ENCODE measurements at regions not wholly inside any gene's neighbourhood (a gene's known extent, or its start where the extent isn't known, plus 50 kb on each side); places are given as distances from the start of the nearest gene placed in this dataset.

GRCh38 chr11:70756341-70756740 lies 358.0 kb downstream of the CTTN start:
- POLR2A ChIA-PET (ENCODE audit: partially characterized antibody): no interaction called here
- intact Hi-C loops (cut with micrococcal nuclease): loop anchor here (5.0 kb wide), 1 partner anchor 1069 kb away; no protein-coding TSS in a partner anchor
- no peaks in the 10 kb centered on the region for H3K4me1 ChIP-seq (ENCODE audit: insufficient read depth, low read length)
- Mint-ChIP-seq H3K36me3 (peaks cover 0 to 4% of the 10 kb centered on the region in 2 donors), H3K9me3 (peaks cover 0 to 21% (median 7%) of the 10 kb centered on the region in 8 donors), H3K27ac (no peak overlapping the region), H3K4me3 (no peak overlapping the region), H3K27me3 (peaks cover 9 to 13% of the 10 kb centered on the region in 2 donors), H3K4me1 (no peaks in the 10 kb centered on the region)
- H3K36me3 ChIP-seq (ENCODE audit: insufficient read depth, low read length): no peaks in the 10 kb centered on the region
- DNase-seq: no peak
- H3K27me3 ChIP-seq (ENCODE audit: insufficient read depth, low read length): no peaks in the 10 kb centered on the region
- peaks cover 0 to 1% of the 10 kb centered on the region in 2 donors for H3K9me3 ChIP-seq (ENCODE audit: control insufficient read depth in 1 of 2, low read length in 2 of 2)
- CTCF ChIA-PET (ENCODE audit: partially characterized antibody): interaction anchor here (0.6 to 0.7 kb wide), 2 partner anchors 14 to 16 kb away, joined by 3 read pairs; no protein-coding TSS in a partner anchor
- H3K27ac ChIP-seq (ENCODE audit: low read depth, low read length): no peak overlapping the region
- no peak overlapping the region for H3K4me3 ChIP-seq (ENCODE audit: low read length in 2 of 2)

- Mint-ChIP-seq H3K4me3 (no peak overlapping the region), H3K27me3 (peaks cover 9 to 13% of the 10 kb centered on the region in 2 donors), H3K27ac (no peak overlapping the region), H3K9me3 (peaks cover 0 to 17% (median 6%) of the 10 kb centered on the region in 8 donors), H3K36me3 (peaks cover 0 to 4% of the 10 kb centered on the region in 2 donors), H3K4me1 (no peaks in the 10 kb centered on the region)
- H3K4me3 ChIP-seq (ENCODE audit: low read length in 2 of 2): no peak overlapping the region
- no peak overlapping the region for H3K27ac ChIP-seq (ENCODE audit: low read depth, low read length)
- ChIA-PET CTCF (ENCODE audit: partially characterized antibody) (interaction anchor here (0.6 kb wide), 1 partner anchor 16 kb away, joined by 3 read pairs; no protein-coding TSS in a partner anchor), POLR2A (ENCODE audit: partially characterized antibody) (no interaction called here)
- no peaks in the 10 kb centered on the region for H3K4me1 ChIP-seq (ENCODE audit: insufficient read depth, low read length)
- DNase-seq: no peak
- intact Hi-C loops (cut with micrococcal nuclease): loop anchor here (5.0 kb wide), 1 partner anchor 1069 kb away; no protein-coding TSS in a partner anchor
- no peaks in the 10 kb centered on the region for H3K27me3 ChIP-seq (ENCODE audit: insufficient read depth, low read length)
- no peaks in the 10 kb centered on the region for H3K9me3 ChIP-seq (ENCODE audit: control insufficient read depth in 1 of 2, low read length in 2 of 2)
- no peaks in the 10 kb centered on the region for H3K36me3 ChIP-seq (ENCODE audit: insufficient read depth, low read length)
Measured at GRCh38 chr11:70756756-70757155, 358.4 kb downstream of the CTTN start.

- Histone ChIP-seq H3K4me1 (ENCODE audit: insufficient read depth, low read length) (no peaks in the 10 kb centered on the region), H3K27ac (ENCODE audit: low read depth, low read length) (no peak overlapping the region), H3K9me3 (ENCODE audit: control insufficient read depth in 1 of 2, low read length in 2 of 2) (no peaks in the 10 kb centered on the region), H3K4me3 (ENCODE audit: low read length in 2 of 2) (no peak overlapping the region), H3K27me3 (ENCODE audit: insufficient read depth, low read length) (no peaks in the 10 kb centered on the region), H3K36me3 (ENCODE audit: insufficient read depth, low read length) (no peaks in the 10 kb centered on the region)
- ChIA-PET CTCF (ENCODE audit: partially characterized antibody) (interaction anchor here (0.6 kb wide), 1 partner anchor 15 kb away, joined by 3 read pairs; no protein-coding TSS in a partner anchor), POLR2A (ENCODE audit: partially characterized antibody) (no interaction called here)
- Mint-ChIP-seq H3K27ac (no peak overlapping the region), H3K36me3 (no peaks in the 10 kb centered on the region), H3K4me1 (no peaks in the 10 kb centered on the region), H3K27me3 (peaks cover 7 to 13% of the 10 kb centered on the region in 2 donors), H3K4me3 (no peak overlapping the region), H3K9me3 (peaks cover 0 to 13% (median 3%) of the 10 kb centered on the region in 8 donors)
- no peak for DNase-seq
- intact Hi-C loops (cut with micrococcal nuclease): loop anchor here (5.0 kb wide), 1 partner anchor 1070 kb away; no protein-coding TSS in a partner anchor
Measured at GRCh38 chr11:70757241-70757640, 358.9 kb downstream of the CTTN start.

GRCh38 chr11:70758206-70758605 lies 359.9 kb downstream of the CTTN start:
- intact Hi-C loops (cut with micrococcal nuclease): loop anchor here (5.0 kb wide), 1 partner anchor 1071 kb away; no protein-coding TSS in a partner anchor
- no peak for DNase-seq
- Histone ChIP-seq H3K4me3 (ENCODE audit: low read length in 2 of 2) (no peak overlapping the region), H3K4me1 (ENCODE audit: insufficient read depth, low read length) (no peaks in the 10 kb centered on the region), H3K9me3 (ENCODE audit: control insufficient read depth in 1 of 2, low read length in 2 of 2) (no peaks in the 10 kb centered on the region), H3K27ac (ENCODE audit: low read depth, low read length) (no peak overlapping the region), H3K36me3 (ENCODE audit: insufficient read depth, low read length) (no peaks in the 10 kb centered on the region), H3K27me3 (ENCODE audit: insufficient read depth, low read length) (no peaks in the 10 kb centered on the region)
- Mint-ChIP-seq H3K27me3 (peaks cover 7 to 13% of the 10 kb centered on the region in 2 donors), H3K9me3 (peaks cover 0 to 12% (median 3%) of the 10 kb centered on the region in 8 donors), H3K4me3 (no peak overlapping the region), H3K27ac (peak overlapping the region in 1 of 7 donors; percentile 84), H3K4me1 (no peaks in the 10 kb centered on the region), H3K36me3 (no peaks in the 10 kb centered on the region)
- POLR2A ChIA-PET (ENCODE audit: partially characterized antibody): no interaction called here
- CTCF ChIA-PET (ENCODE audit: partially characterized antibody): no interaction called here

- Mint-ChIP-seq H3K27ac (no peak overlapping the region), H3K4me3 (no peak overlapping the region), H3K27me3 (peaks cover 4 to 5% of the 10 kb centered on the region in 2 donors), H3K9me3 (peaks cover 0 to 10% (median 3%) of the 10 kb centered on the region in 8 donors), H3K36me3 (no peaks in the 10 kb centered on the region), H3K4me1 (no peaks in the 10 kb centered on the region)
- DNase-seq: no peak
- H3K27me3 ChIP-seq (ENCODE audit: insufficient read depth, low read length): no peaks in the 10 kb centered on the region
- no peaks in the 10 kb centered on the region for H3K36me3 ChIP-seq (ENCODE audit: insufficient read depth, low read length)
- no peaks in the 10 kb centered on the region for H3K9me3 ChIP-seq (ENCODE audit: control insufficient read depth in 1 of 2, low read length in 2 of 2)
- ChIA-PET POLR2A (ENCODE audit: partially characterized antibody) (no interaction called here), CTCF (ENCODE audit: partially characterized antibody) (no interaction called here)
- H3K4me3 ChIP-seq (ENCODE audit: low read length in 2 of 2): no peak overlapping the region
- intact Hi-C loops (cut with micrococcal nuclease): loop anchor here (5.0 kb wide), 1 partner anchor 1073 kb away; no protein-coding TSS in a partner anchor
- no peak overlapping the region for H3K27ac ChIP-seq (ENCODE audit: low read depth, low read length)
- H3K4me1 ChIP-seq (ENCODE audit: insufficient read depth, low read length): no peaks in the 10 kb centered on the region
Measured at GRCh38 chr11:70759846-70760245, 361.5 kb downstream of the CTTN start.

GRCh38 chr11:70760416-70761020 lies 362.2 kb downstream of the CTTN start:
- no peak overlapping the region for H3K27ac ChIP-seq (ENCODE audit: low read depth, low read length)
- no peak for DNase-seq
- Mint-ChIP-seq H3K36me3 (no peaks in the 10 kb centered on the region), H3K4me3 (no peak overlapping the region), H3K27ac (no peak overlapping the region), H3K27me3 (peaks cover 4 to 5% of the 10 kb centered on the region in 2 donors), H3K4me1 (no peaks in the 10 kb centered on the region), H3K9me3 (peaks cover 0 to 10% (median 3%) of the 10 kb centered on the region in 8 donors)
- no peaks in the 10 kb centered on the region for H3K9me3 ChIP-seq (ENCODE audit: control insufficient read depth in 1 of 2, low read length in 2 of 2)
- H3K4me3 ChIP-seq (ENCODE audit: low read length in 2 of 2): no peak overlapping the region
- CTCF ChIA-PET (ENCODE audit: partially characterized antibody): no interaction called here
- H3K4me1 ChIP-seq (ENCODE audit: insufficient read depth, low read length): no peaks in the 10 kb centered on the region
- H3K27me3 ChIP-seq (ENCODE audit: insufficient read depth, low read length): no peaks in the 10 kb centered on the region
- intact Hi-C loops (cut with micrococcal nuclease): no loop called here
- H3K36me3 ChIP-seq (ENCODE audit: insufficient read depth, low read length): no peaks in the 10 kb centered on the region
- POLR2A ChIA-PET (ENCODE audit: partially characterized antibody): no interaction called here

GRCh38 chr11:70761094-70761907 lies 363.0 kb downstream of the CTTN start:
- Histone ChIP-seq H3K27ac (ENCODE audit: low read depth, low read length) (no peak overlapping the region), H3K4me3 (ENCODE audit: low read length in 2 of 2) (no peak overlapping the region), H3K27me3 (ENCODE audit: insufficient read depth, low read length) (no peaks in the 10 kb centered on the region), H3K36me3 (ENCODE audit: insufficient read depth, low read length) (no peaks in the 10 kb centered on the region), H3K9me3 (ENCODE audit: control insufficient read depth in 1 of 2, low read length in 2 of 2) (no peaks in the 10 kb centered on the region), H3K4me1 (ENCODE audit: insufficient read depth, low read length) (no peaks in the 10 kb centered on the region)
- ChIA-PET POLR2A (ENCODE audit: partially characterized antibody) (no interaction called here), CTCF (ENCODE audit: partially characterized antibody) (no interaction called here)
- no peak overlapping the region for H3K27ac Mint-ChIP-seq
- no peaks in the 10 kb centered on the region for H3K36me3 Mint-ChIP-seq
- H3K4me1 Mint-ChIP-seq: no peaks in the 10 kb centered on the region
- peaks cover 0 to 10% (median 3%) of the 10 kb centered on the region in 8 donors for H3K9me3 Mint-ChIP-seq
- intact Hi-C loops (cut with micrococcal nuclease): no loop called here
- no peak overlapping the region for H3K4me3 Mint-ChIP-seq
- H3K27me3 Mint-ChIP-seq: peaks cover 4 to 5% of the 10 kb centered on the region in 2 donors
- no peak for DNase-seq

Data from CD4-positive, alpha-beta memory T cell (primary cell).